ENCODE measurements at regions not wholly inside any gene's neighbourhood (a gene's known extent, or its start where the extent isn't known, plus 50 kb on each side); places are given as distances from the start of the nearest gene placed in this dataset.

DNA sequence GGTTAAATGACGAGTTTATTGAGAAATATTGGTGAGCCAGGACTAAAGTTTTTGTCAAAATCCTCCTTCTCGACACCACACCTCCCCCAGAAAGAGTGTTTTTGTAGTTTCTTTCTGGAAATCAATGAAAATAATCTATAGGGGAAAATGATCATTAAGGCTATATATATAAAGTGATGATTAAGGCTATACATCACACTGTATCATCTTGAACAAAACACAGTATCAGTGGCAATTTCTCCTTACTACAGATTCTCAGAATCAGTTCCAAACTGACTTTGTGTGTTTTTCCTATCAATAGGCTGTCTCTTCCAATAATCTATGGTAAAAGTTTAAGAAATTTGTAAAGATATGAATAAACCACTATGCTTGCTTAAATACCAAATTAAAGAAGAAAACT lies 81.7 kb downstream of the IFNG-AS1 start:
- Histone ChIP-seq H4K91ac (ENCODE audit: insufficient read length, low read depth, low read length) (no peak overlapping the region), H3K14ac (ENCODE audit: insufficient read depth, low read length) (no peak overlapping the region), H3T11ph (ENCODE audit: low read length) (no peak overlapping the region), H2AFZ (ENCODE audit: low read length) (no peak overlapping the region), H2BK5ac (ENCODE audit: insufficient read length, low read length) (no peak overlapping the region), H2BK12ac (ENCODE audit: insufficient read length, low read depth, low read length) (no peak overlapping the region), H4K8ac (replicated peaks; ENCODE audit: insufficient read length, low read depth, low read length) (no peak overlapping the region), H2BK120ac (ENCODE audit: low read depth, low read length, poor library complexity, severe bottlenecking) (no peak overlapping the region), H3K23ac (ENCODE audit: insufficient read length, low read depth, low read length) (no peak overlapping the region), H3K4ac (ENCODE audit: low read depth, low read length) (no peak overlapping the region), H3K56ac (ENCODE audit: insufficient read length, low read depth, low read length) (no peak overlapping the region), H2BK20ac (ENCODE audit: low read depth, low read length, poor library complexity, severe bottlenecking) (no peak overlapping the region), H4K20me1 (ENCODE audit: control insufficient read depth, insufficient read depth, insufficient read length) (no peaks in the 10 kb centered on the region), H3K79me1 (ENCODE audit: insufficient read depth, low read depth, low read length, poor library complexity, severe bottlenecking) (no peaks in the 10 kb centered on the region), H3K79me2 (ENCODE audit: insufficient read depth, low read length) (no peaks in the 10 kb centered on the region), H3K4me1 (ENCODE audit: insufficient read depth, low read length) (no peaks in the 10 kb centered on the region), H3K27ac (ENCODE audit: insufficient read length, low read depth, low read length) (no peak overlapping the region), H2AK5ac (ENCODE audit: insufficient read length, low read length) (no peak overlapping the region), H3K27me3 (ENCODE audit: insufficient read depth, low read length) (no peaks in the 10 kb centered on the region; the same call in 1 of the 2 replicates), H4K5ac (ENCODE audit: insufficient read length, low read depth, low read length) (no peak overlapping the region), H3K9ac (ENCODE audit: extremely low read depth, insufficient read length, low read length) (no peak overlapping the region), H3K23me2 (ENCODE audit: insufficient read length, low read depth, low read length, poor library complexity, severe bottlenecking) (no peaks in the 10 kb centered on the region), H2BK15ac (ENCODE audit: low read depth, low read length) (no peak overlapping the region), H3K18ac (ENCODE audit: insufficient read length, low read depth, low read length) (no peak overlapping the region), H3K9me3 (ENCODE audit: control insufficient read depth, low read depth, low read length) (no peaks in the 10 kb centered on the region), H3K4me2 (ENCODE audit: insufficient read depth, insufficient read length, low read length) (no peak overlapping the region)
- H3K4me3 Mint-ChIP-seq, result no peak overlapping the region
- WGBS (ENCODE audit: extremely low coverage, insufficient read length, low lambda C conversion rate), result no CpG with 5 or more reads among the region's 2 CpGs
- H3K4me1 Mint-ChIP-seq, result peaks cover 9 to 10% of the 10 kb centered on the region in 2 experiments; a peak in 3 of 4 replicates
- H3K27me3 Mint-ChIP-seq (ENCODE audit: low read depth), result peaks cover 2% of the 10 kb centered on the region; the same call in 1 of the 2 replicates
- TF ChIP-seq, protein P1, sequence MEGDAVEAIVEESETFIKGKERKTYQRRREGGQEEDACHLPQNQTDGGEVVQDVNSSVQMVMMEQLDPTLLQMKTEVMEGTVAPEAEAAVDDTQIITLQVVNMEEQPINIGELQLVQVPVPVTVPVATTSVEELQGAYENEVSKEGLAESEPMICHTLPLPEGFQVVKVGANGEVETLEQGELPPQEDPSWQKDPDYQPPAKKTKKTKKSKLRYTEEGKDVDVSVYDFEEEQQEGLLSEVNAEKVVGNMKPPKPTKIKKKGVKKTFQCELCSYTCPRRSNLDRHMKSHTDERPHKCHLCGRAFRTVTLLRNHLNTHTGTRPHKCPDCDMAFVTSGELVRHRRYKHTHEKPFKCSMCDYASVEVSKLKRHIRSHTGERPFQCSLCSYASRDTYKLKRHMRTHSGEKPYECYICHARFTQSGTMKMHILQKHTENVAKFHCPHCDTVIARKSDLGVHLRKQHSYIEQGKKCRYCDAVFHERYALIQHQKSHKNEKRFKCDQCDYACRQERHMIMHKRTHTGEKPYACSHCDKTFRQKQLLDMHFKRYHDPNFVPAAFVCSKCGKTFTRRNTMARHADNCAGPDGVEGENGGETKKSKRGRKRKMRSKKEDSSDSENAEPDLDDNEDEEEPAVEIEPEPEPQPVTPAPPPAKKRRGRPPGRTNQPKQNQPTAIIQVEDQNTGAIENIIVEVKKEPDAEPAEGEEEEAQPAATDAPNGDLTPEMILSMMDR (conservative IDR thresholded peaks at IDR 0.05), result no peak
- peaks cover 1 to 14% (median 9%) of the 10 kb centered on the region in 3 experiments; a peak in 6 of 7 replicates for H3K36me3 Mint-ChIP-seq (ENCODE audit: insufficient read depth in 1 of 3, low read depth in 3 of 3)
- DNase-seq, result no peak
- H3K27ac Mint-ChIP-seq, result no peak overlapping the region
- peaks cover 15 to 19% of the 10 kb centered on the region in 2 experiments for H3K9me3 Mint-ChIP-seq
